ENCODE measurements at regions not wholly inside any gene's neighbourhood (a gene's known extent, or its start where the extent isn't known, plus 50 kb on each side); places are given as distances from the start of the nearest gene placed in this dataset.

DNA sequence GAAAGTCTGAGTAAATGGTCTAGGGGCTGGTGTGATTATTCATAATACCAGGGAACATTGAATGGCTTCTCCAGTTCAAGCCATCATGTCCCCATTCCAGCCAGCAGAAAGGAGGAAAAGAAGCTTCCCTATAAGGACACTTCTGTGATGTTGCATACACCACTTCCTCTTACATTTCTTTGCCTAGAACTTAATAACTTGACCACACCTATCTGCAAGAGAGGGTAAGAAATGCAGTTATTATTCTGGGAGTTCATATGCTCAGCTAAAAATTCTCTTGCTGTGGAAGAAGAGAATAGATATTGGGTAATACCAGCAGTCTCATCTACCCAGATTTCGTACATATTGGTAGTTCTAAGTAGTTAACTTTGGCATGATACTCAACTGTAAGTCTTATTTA is 166.1 kb downstream of the SLC28A3 start (continued):
- no peak for TF ChIP-seq NFE2L1 (CRISPR knock-in tag; IDR thresholded peaks at IDR 0.05)
- TF ChIP-seq ELF4 (CRISPR knock-in tag; IDR thresholded peaks at IDR 0.05; ENCODE audit: low read depth) = no peak
- TF ChIP-seq FOXP1 (CRISPR knock-in tag; IDR thresholded peaks at IDR 0.05; ENCODE audit: borderline replicate concordance) = no peak
- TF ChIP-seq RORB (CRISPR knock-in tag; IDR thresholded peaks at IDR 0.05) = no peak
- TF ChIP-seq, protein P1, sequence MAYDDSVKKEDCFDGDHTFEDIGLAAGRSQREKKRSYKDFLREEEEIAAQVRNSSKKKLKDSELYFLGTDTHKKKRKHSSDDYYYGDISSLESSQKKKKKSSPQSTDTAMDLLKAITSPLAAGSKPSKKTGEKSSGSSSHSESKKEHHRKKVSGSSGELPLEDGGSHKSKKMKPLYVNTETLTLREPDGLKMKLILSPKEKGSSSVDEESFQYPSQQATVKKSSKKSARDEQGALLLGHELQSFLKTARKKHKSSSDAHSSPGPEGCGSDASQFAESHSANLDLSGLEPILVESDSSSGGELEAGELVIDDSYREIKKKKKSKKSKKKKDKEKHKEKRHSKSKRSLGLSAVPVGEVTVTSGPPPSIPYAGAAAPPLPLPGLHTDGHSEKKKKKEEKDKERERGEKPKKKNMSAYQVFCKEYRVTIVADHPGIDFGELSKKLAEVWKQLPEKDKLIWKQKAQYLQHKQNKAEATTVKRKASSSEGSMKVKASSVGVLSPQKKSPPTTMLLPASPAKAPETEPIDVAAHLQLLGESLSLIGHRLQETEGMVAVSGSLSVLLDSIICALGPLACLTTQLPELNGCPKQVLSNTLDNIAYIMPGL (CRISPR knock-in tag; IDR thresholded peaks at IDR 0.05) = no peak
- no peak for TF ChIP-seq FOXJ3 (CRISPR knock-in tag; IDR thresholded peaks at IDR 0.05; ENCODE audit: borderline replicate concordance)
- no peak for TF ChIP-seq SMAD3 (CRISPR knock-in tag; IDR thresholded peaks at IDR 0.05; ENCODE audit: borderline replicate concordance)

DNA sequence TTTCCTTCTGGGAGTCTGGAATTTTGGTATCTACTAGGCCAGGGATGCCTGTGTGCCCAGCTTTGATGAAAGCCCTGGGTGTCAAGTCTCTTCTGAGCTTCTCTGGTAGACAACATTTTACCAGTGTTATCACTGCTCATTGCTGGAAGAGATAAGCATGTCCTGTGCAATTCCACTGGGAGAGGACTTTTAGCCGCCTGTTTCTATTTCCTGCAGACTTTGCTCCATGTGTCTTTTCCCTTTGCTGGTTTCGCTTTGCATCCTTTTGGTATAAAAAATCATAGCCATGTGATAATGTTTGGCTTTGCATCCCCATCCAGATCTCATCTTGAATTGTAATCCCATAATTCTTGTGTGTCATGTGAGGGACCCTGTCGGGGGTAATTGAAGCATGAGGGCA is 163.2 kb downstream of the SLC28A3 start:
- POLR2A ChIA-PET = no interaction called here
- H3K9me3 Mint-ChIP-seq = no peaks in the 10 kb centered on the region

DNA sequence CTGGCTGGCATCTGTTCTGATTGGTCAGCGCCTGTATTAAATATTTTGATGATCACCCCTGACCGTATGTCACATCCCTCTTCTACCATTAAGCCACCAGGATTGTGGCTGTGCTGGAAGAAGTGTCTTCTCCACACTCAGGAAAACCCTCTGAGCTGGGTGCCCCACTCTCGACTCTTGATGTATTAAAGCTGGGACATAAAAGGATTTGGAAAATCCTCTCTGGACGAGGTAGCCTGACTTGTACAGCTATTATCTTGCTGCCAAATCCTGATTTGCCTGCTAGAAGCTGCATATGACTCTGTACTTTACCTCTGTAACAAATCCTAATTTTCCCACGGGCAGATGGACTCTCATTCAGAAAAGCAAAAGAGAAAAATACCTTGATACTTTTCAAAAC is 161.0 kb downstream of the SLC28A3 start:
- no peaks in the 10 kb centered on the region for H3K36me3 Mint-ChIP-seq
- no peak for DNase-seq (ENCODE audit: low spot score)
- H3K4me1 Mint-ChIP-seq = no peaks in the 10 kb centered on the region
- no peak for ATAC-seq
- no peaks in the 10 kb centered on the region for H3K27me3 Mint-ChIP-seq (ENCODE audit: low read depth)
- no peak overlapping the region for H3K27ac Mint-ChIP-seq
- ChIA-PET CTCF (no interaction called here), POLR2A (no interaction called here)
- no peaks in the 10 kb centered on the region for H3K9me3 Mint-ChIP-seq
- no peak overlapping the region for H3K4me3 Mint-ChIP-seq
- no peak for TF ChIP-seq CBFB (CRISPR knock-in tag; IDR thresholded peaks at IDR 0.05; ENCODE audit: low read depth)
- TF ChIP-seq, protein P2, sequence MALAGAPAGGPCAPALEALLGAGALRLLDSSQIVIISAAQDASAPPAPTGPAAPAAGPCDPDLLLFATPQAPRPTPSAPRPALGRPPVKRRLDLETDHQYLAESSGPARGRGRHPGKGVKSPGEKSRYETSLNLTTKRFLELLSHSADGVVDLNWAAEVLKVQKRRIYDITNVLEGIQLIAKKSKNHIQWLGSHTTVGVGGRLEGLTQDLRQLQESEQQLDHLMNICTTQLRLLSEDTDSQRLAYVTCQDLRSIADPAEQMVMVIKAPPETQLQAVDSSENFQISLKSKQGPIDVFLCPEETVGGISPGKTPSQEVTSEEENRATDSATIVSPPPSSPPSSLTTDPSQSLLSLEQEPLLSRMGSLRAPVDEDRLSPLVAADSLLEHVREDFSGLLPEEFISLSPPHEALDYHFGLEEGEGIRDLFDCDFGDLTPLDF (CRISPR knock-in tag; IDR thresholded peaks at IDR 0.05) = no peak
- TF ChIP-seq, protein P3, sequence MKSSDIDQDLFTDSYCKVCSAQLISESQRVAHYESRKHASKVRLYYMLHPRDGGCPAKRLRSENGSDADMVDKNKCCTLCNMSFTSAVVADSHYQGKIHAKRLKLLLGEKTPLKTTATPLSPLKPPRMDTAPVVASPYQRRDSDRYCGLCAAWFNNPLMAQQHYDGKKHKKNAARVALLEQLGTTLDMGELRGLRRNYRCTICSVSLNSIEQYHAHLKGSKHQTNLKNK (CRISPR knock-in tag; IDR thresholded peaks at IDR 0.05) = no peak
- no peak for TF ChIP-seq ZNF232 (CRISPR knock-in tag; IDR thresholded peaks at IDR 0.05)
- no peak for TF ChIP-seq CREM (CRISPR knock-in tag; IDR thresholded peaks at IDR 0.05)
- no peak for TF ChIP-seq TEAD4 (CRISPR knock-in tag; IDR thresholded peaks at IDR 0.05)
- no peak for TF ChIP-seq SP1 (CRISPR knock-in tag; conservative IDR thresholded peaks at IDR 0.05)
- TF ChIP-seq, protein P4, sequence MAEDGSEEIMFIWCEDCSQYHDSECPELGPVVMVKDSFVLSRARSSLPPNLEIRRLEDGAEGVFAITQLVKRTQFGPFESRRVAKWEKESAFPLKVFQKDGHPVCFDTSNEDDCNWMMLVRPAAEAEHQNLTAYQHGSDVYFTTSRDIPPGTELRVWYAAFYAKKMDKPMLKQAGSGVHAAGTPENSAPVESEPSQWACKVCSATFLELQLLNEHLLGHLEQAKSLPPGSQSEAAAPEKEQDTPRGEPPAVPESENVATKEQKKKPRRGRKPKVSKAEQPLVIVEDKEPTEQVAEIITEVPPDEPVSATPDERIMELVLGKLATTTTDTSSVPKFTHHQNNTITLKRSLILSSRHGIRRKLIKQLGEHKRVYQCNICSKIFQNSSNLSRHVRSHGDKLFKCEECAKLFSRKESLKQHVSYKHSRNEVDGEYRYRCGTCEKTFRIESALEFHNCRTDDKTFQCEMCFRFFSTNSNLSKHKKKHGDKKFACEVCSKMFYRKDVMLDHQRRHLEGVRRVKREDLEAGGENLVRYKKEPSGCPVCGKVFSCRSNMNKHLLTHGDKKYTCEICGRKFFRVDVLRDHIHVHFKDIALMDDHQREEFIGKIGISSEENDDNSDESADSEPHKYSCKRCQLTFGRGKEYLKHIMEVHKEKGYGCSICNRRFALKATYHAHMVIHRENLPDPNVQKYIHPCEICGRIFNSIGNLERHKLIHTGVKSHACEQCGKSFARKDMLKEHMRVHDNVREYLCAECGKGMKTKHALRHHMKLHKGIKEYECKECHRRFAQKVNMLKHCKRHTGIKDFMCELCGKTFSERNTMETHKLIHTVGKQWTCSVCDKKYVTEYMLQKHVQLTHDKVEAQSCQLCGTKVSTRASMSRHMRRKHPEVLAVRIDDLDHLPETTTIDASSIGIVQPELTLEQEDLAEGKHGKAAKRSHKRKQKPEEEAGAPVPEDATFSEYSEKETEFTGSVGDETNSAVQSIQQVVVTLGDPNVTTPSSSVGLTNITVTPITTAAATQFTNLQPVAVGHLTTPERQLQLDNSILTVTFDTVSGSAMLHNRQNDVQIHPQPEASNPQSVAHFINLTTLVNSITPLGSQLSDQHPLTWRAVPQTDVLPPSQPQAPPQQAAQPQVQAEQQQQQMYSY (CRISPR knock-in tag; IDR thresholded peaks at IDR 0.05) = no peak
- TF ChIP-seq JAZF1 (CRISPR knock-in tag; IDR thresholded peaks at IDR 0.05) = no peak
- TF ChIP-seq ZNF138 (CRISPR knock-in tag; conservative IDR thresholded peaks at IDR 0.05) = no peak
- no peak for TF ChIP-seq FOXJ3 (CRISPR knock-in tag; IDR thresholded peaks at IDR 0.05; ENCODE audit: borderline replicate concordance)
- TF ChIP-seq RORB (CRISPR knock-in tag; IDR thresholded peaks at IDR 0.05) = no peak
- no peak for TF ChIP-seq PRRX2 (CRISPR knock-in tag; IDR thresholded peaks at IDR 0.05)

More for the DNA sequence above, 163.2 kb downstream of the SLC28A3 start:
- H3K4me1 Mint-ChIP-seq = peaks cover 5% of the 10 kb centered on the region
- no peak overlapping the region for H3K27ac Mint-ChIP-seq
- ATAC-seq (no peak), DNase-seq (ENCODE audit: low spot score) (no peak)
- H3K4me3 Mint-ChIP-seq = no peak overlapping the region
- H3K27me3 Mint-ChIP-seq (ENCODE audit: low read depth) = no peaks in the 10 kb centered on the region
- H3K36me3 Mint-ChIP-seq = no peaks in the 10 kb centered on the region
- TF ChIP-seq TEAD1 (CRISPR knock-in tag; IDR thresholded peaks at IDR 0.05) (no peak), ATF1 (CRISPR knock-in tag; IDR thresholded peaks at IDR 0.05) (no peak), HMGA2 (CRISPR knock-in tag; IDR thresholded peaks at IDR 0.05) (no peak), TEAD4 (CRISPR knock-in tag; IDR thresholded peaks at IDR 0.05) (no peak), GTF2I (CRISPR knock-in tag; conservative IDR thresholded peaks at IDR 0.05) (no peak)
- TF ChIP-seq, protein P5, sequence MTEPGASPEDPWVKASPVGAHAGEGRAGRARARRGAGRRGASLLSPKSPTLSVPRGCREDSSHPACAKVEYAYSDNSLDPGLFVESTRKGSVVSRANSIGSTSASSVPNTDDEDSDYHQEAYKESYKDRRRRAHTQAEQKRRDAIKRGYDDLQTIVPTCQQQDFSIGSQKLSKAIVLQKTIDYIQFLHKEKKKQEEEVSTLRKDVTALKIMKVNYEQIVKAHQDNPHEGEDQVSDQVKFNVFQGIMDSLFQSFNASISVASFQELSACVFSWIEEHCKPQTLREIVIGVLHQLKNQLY (CRISPR knock-in tag; IDR thresholded peaks at IDR 0.05) = no peak
- TF ChIP-seq, protein P6, sequence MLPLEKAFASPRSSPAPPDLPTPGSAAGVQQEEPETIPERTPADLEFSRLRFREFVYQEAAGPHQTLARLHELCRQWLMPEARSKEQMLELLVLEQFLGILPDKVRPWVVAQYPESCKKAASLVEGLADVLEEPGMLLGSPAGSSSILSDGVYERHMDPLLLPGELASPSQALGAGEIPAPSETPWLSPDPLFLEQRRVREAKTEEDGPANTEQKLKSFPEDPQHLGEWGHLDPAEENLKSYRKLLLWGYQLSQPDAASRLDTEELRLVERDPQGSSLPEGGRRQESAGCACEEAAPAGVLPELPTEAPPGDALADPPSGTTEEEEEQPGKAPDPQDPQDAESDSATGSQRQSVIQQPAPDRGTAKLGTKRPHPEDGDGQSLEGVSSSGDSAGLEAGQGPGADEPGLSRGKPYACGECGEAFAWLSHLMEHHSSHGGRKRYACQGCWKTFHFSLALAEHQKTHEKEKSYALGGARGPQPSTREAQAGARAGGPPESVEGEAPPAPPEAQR (CRISPR knock-in tag; IDR thresholded peaks at IDR 0.05) = no peak
- TF ChIP-seq, protein P7, sequence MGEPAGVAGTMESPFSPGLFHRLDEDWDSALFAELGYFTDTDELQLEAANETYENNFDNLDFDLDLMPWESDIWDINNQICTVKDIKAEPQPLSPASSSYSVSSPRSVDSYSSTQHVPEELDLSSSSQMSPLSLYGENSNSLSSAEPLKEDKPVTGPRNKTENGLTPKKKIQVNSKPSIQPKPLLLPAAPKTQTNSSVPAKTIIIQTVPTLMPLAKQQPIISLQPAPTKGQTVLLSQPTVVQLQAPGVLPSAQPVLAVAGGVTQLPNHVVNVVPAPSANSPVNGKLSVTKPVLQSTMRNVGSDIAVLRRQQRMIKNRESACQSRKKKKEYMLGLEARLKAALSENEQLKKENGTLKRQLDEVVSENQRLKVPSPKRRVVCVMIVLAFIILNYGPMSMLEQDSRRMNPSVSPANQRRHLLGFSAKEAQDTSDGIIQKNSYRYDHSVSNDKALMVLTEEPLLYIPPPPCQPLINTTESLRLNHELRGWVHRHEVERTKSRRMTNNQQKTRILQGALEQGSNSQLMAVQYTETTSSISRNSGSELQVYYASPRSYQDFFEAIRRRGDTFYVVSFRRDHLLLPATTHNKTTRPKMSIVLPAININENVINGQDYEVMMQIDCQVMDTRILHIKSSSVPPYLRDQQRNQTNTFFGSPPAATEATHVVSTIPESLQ (CRISPR knock-in tag; IDR thresholded peaks at IDR 0.05) = no peak
- CTCF ChIA-PET = no interaction called here
